Cardiac fibroblast (primary cell): ENCODE measurements at regions not wholly inside any gene's neighbourhood (a gene's known extent, or its start where the extent isn't known, plus 50 kb on each side); places are given as distances from the start of the nearest gene placed in this dataset.
"Not testable (repeated sequence)": the region's sequence is repeated elsewhere in the genome, so short reads cannot be mapped to it uniquely, and the experiment has no call there.

ENCODE experiments used
- DNase-seq, 2 donors: peaks; one replicate each; pipeline versions ENCODE4 v3.0.0 to v3.0.0-alpha.2; 2010; ENCODE audit warnings: low read depth in 2 of 2
- H3K4me3 ChIP-seq, 2 donors: replicated peaks in 1 of 2; 1 replicate in 1 of 2; 2 replicates in 1 of 2; pipeline ENCODE4 v1.5.1; 2011; ENCODE audit warnings: low read depth in 2 of 2, low read length in 2 of 2, mild to moderate bottlenecking in 2 of 2, moderate library complexity in 1 of 2
- CTCF ChIP-seq: IDR thresholded peaks from one replicate; pipeline ENCODE4 v1.5.1; 2011; ENCODE audit warnings: low read depth, mild to moderate bottlenecking, low read length, inconsistent platforms

- DNase-seq: peak in 1 of 2 donors; percentile 18
- not testable (repeated sequence) for H3K4me3 ChIP-seq
Measured at GRCh38 chr12:124070394-124071074, 97.5 kb downstream of the ZNF664 start.

- TF ChIP-seq CTCF: no peak
- no peak overlapping the region for H3K4me3 ChIP-seq
- DNase-seq: no peak
Measured at GRCh38 chr12:124071075-124071443, 98.0 kb downstream of the ZNF664 start.

- no peak for TF ChIP-seq CTCF
- DNase-seq: no peak
- no peak overlapping the region for H3K4me3 ChIP-seq
Measured at GRCh38 chr12:124073356-124074035, 100.5 kb downstream of the ZNF664 start.

GRCh38 chr12:124075841-124076240 is 102.8 kb downstream of the ZNF664 start:
- no peak overlapping the region for H3K4me3 ChIP-seq
- TF ChIP-seq CTCF: no peak
- DNase-seq: no peak

GRCh38 chr12:124077701-124078100 is 104.7 kb downstream of the ZNF664 start:
- H3K4me3 ChIP-seq: no peak overlapping the region
- DNase-seq: no peak
- no peak for TF ChIP-seq CTCF

GRCh38 chr12:124078800-124079199 is 105.8 kb downstream of the ZNF664 start:
- no peak overlapping the region for H3K4me3 ChIP-seq
- DNase-seq: no peak
- no peak for TF ChIP-seq CTCF

GRCh38 chr12:124080649-124081048 is 107.6 kb downstream of the ZNF664 start:
- no peak overlapping the region for H3K4me3 ChIP-seq
- TF ChIP-seq CTCF: no peak
- no peak for DNase-seq
